GM12878 (cell line): ENCODE measurements at regions not wholly inside any gene's neighbourhood (a gene's known extent, or its start where the extent isn't known, plus 50 kb on each side); places are given as distances from the start of the nearest gene placed in this dataset.

Source experiments
- ATAC-seq: fragments of 200-7000 bp; cut with Tn5 transposase; 3 replicates; pipeline ENCODE4 v1.9.1; 2020; ENCODE audit warnings: mild to moderate bottlenecking, moderate library complexity
- BruUV-seq: library from RNA; stranded (reverse); fragments of 400-500 nt; replicated peaks from 2 replicates; lab custom pipeline; 2021; lab: Mats Ljungman, UMichigan
- CTCF ChIA-PET: fragments of 300-600 bp; sonication (Branson Sonifier 250); formaldehyde crosslinking; extraction: SDS; loops from one replicate; lab custom pipeline; 2021; ENCODE audit warnings: inconsistent platforms; lab: Yijun Ruan, JAX
- POLR2A ChIA-PET: fragments of 350-600 bp; formaldehyde crosslinking; extraction: SDS; loops from one replicate; lab custom pipeline; 2021; ENCODE audit warnings: inconsistent platforms; lab: Charles Lee
- RAD21 ChIA-PET: fragments of 300-600 bp; sonication (Branson Sonifier 250); formaldehyde crosslinking; loops from one replicate; lab custom pipeline; 2023; ENCODE audit warnings: antibody characterized with exemption; ENCODE audit not compliant: unreplicated experiment; lab: Charles Lee
- SMC1A ChIA-PET: fragments of 300-600 bp; sonication (Branson Sonifier 250); formaldehyde crosslinking; loops from one replicate; lab custom pipeline; 2023; ENCODE audit not compliant: unreplicated experiment, uncharacterized antibody; lab: Charles Lee
- DNase-seq: peaks from one replicate; pipeline ENCODE4 v3.0.0-alpha.2; 2011; ENCODE audit warnings: low read depth, low spot score
- FAIRE-seq: peaks from 3 replicates; lab custom pipeline; 2011; peaks lifted over from hg19 to GRCh38; lab: Jason Lieb, UNC
- H2AFZ ChIP-seq: 2 replicates; pipeline ENCODE4 v1.6.0; 2011; ENCODE audit warnings: low read depth, low read length, control low read depth; ENCODE audit not compliant: control insufficient read depth
- H3K27ac ChIP-seq: 2 replicates; pipeline ENCODE4 v1.5.1; 2011; ENCODE audit warnings: control low read depth; ENCODE audit not compliant: control insufficient read depth, insufficient read depth
- H3K27me3 ChIP-seq, 2 experiments: replicated peaks in 1 of 2; 2 replicates each; pipeline versions ENCODE4 v1.6.0 to v1.6.1; 2011; ENCODE audit warnings: low read length in 1 of 2; ENCODE audit not compliant: control insufficient read depth in 2 of 2, insufficient read depth in 2 of 2
- H3K36me3 ChIP-seq, 2 experiments: 2 replicates each; pipeline ENCODE4 v1.5.1; 2011; ENCODE audit warnings: low read length in 1 of 2; ENCODE audit not compliant: control insufficient read depth in 2 of 2, insufficient read depth in 2 of 2
- H3K4me1 ChIP-seq: 2 replicates; pipeline ENCODE4 v1.6.1; 2011; ENCODE audit warnings: mild to moderate bottlenecking, low read length, moderate library complexity, mixed read lengths; ENCODE audit not compliant: control insufficient read depth, insufficient read depth
- H3K4me2 ChIP-seq: 2 replicates; pipeline ENCODE4 v1.6.0; 2011; ENCODE audit warnings: control low read depth; ENCODE audit not compliant: control insufficient read depth, insufficient read depth
- H3K4me3 ChIP-seq: fragments of 200-600 bp; sonication (generic); 2 replicates; pipeline ENCODE4 v1.5.1; 2016
- H3K79me2 ChIP-seq: 2 replicates; pipeline ENCODE4 v1.6.0; 2011; ENCODE audit warnings: low read length; ENCODE audit not compliant: control insufficient read depth, insufficient read depth
- H3K9ac ChIP-seq: 2 replicates; pipeline ENCODE4 v1.8.0; 2011; ENCODE audit warnings: low read length, control low read depth, mixed read lengths; ENCODE audit not compliant: control insufficient read depth, insufficient read depth
- H3K9me3 ChIP-seq: replicated peaks from 3 replicates; pipeline ENCODE4 v1.5.1; 2011; ENCODE audit warnings: mild to moderate bottlenecking, low read length; ENCODE audit not compliant: control insufficient read depth, insufficient read depth
- H4K20me1 ChIP-seq: 2 replicates; pipeline ENCODE4 v1.6.0; 2011; ENCODE audit not compliant: control insufficient read depth, insufficient read depth
- BCL11A ChIP-seq: IDR thresholded peaks from 2 replicates; pipeline ENCODE4 v1.6.1; 2011; ENCODE audit warnings: low read depth, low read length
- BMI1 ChIP-seq: fragments of 450-650 bp; IDR thresholded peaks from 2 replicates; pipeline ENCODE4 v1.6.1; 2016; ENCODE audit warnings: mild to moderate bottlenecking, moderate library complexity, borderline replicate concordance
- CBX3 ChIP-seq: fragments of 200-600 bp; sonication (generic); IDR thresholded peaks from 2 replicates; pipeline ENCODE4 v1.6.1; 2016; ENCODE audit warnings: low read depth, borderline replicate concordance
- CHD1 ChIP-seq: IDR thresholded peaks from 2 replicates; pipeline ENCODE4 v1.6.1; 2012; ENCODE audit warnings: low read depth, low read length, improper control_type of control experiment
- CREB1 ChIP-seq: IDR thresholded peaks from 2 replicates; pipeline ENCODE4 v1.6.1; 2012; ENCODE audit warnings: low read depth, mild to moderate bottlenecking, inconsistent platforms
- GABPA ChIP-seq: IDR thresholded peaks from 2 replicates; pipeline ENCODE4 v1.6.1; 2014; ENCODE audit warnings: antibody characterized with exemption, low read depth, mild to moderate bottlenecking, inconsistent platforms
- HDAC2 ChIP-seq: fragments of 200-600 bp; sonication (generic); IDR thresholded peaks from 2 replicates; pipeline ENCODE4 v1.6.1; 2017
- HDAC6 ChIP-seq: fragments of 200-600 bp; sonication (generic); IDR thresholded peaks from one replicate; pipeline ENCODE4 v1.8.0; 2017; ENCODE audit warnings: antibody characterized with exemption; ENCODE audit not compliant: unreplicated experiment
- HDGF ChIP-seq: fragments of 450-650 bp; IDR thresholded peaks from 2 replicates; pipeline ENCODE4 v1.6.1; 2016; ENCODE audit warnings: antibody characterized with exemption
- RUNX3 ChIP-seq: IDR thresholded peaks from 2 replicates; pipeline ENCODE4 v1.6.1; 2012; ENCODE audit warnings: low read length, inconsistent platforms
- SP1 ChIP-seq: IDR thresholded peaks from one replicate; pipeline ENCODE4 v1.6.1; 2011; ENCODE audit warnings: low read depth, low read length
- TARDBP ChIP-seq: IDR thresholded peaks from 2 replicates; pipeline ENCODE4 v1.6.1; 2016; ENCODE audit warnings: borderline replicate concordance
- ZNF622 ChIP-seq: fragments of 450-650 bp; IDR thresholded peaks from 2 replicates; pipeline ENCODE4 v1.6.1; 2017; ENCODE audit warnings: mild to moderate bottlenecking, inconsistent platforms
- in situ Hi-C: fragments of 300-500 bp; cut with MboI; formaldehyde crosslinking; loops from 9 replicates; pipeline ENCODE4 v1.14.3; 2018; ENCODE audit warnings: mixed read lengths
- intact Hi-C: fragments of 100-400 bp; cut with micrococcal nuclease; formaldehyde crosslinking; loops from one replicate; pipeline ENCODE4 v1.14.2; 2022; ENCODE audit not compliant: unreplicated experiment
- TF ChIP-seq, protein P1 (sequence below): fragments of 450-650 bp; IDR thresholded peaks from 2 replicates; pipeline ENCODE4 v1.6.1; 2016; ENCODE audit warnings: mild to moderate bottlenecking, moderate library complexity, borderline replicate concordance
- TF ChIP-seq, protein P2 (sequence below): fragments of 450-650 bp; IDR thresholded peaks from 2 replicates; pipeline ENCODE4 v1.6.1; 2017; ENCODE audit warnings: borderline replicate concordance

GRCh38 chrX:106323357-106323756 is 155.3 kb downstream of the PWWP3B start:
- H3K79me2 ChIP-seq: no peaks in the 10 kb centered on the region
- ChIA-PET RAD21 (no interaction called here), SMC1A (no interaction called here), POLR2A (no interaction called here), CTCF (no interaction called here)
- TF ChIP-seq GABPA (no peak), CREB1 (no peak), HDAC2 (no peak), CHD1 (no peak), SP1 (no peak), TARDBP (no peak), CBX3 (no peak), ZNF622 (no peak), HDGF (no peak), BCL11A (no peak), BMI1 (no peak), HDAC6 (no peak), RUNX3 (no peak)
- TF ChIP-seq, protein P1, sequence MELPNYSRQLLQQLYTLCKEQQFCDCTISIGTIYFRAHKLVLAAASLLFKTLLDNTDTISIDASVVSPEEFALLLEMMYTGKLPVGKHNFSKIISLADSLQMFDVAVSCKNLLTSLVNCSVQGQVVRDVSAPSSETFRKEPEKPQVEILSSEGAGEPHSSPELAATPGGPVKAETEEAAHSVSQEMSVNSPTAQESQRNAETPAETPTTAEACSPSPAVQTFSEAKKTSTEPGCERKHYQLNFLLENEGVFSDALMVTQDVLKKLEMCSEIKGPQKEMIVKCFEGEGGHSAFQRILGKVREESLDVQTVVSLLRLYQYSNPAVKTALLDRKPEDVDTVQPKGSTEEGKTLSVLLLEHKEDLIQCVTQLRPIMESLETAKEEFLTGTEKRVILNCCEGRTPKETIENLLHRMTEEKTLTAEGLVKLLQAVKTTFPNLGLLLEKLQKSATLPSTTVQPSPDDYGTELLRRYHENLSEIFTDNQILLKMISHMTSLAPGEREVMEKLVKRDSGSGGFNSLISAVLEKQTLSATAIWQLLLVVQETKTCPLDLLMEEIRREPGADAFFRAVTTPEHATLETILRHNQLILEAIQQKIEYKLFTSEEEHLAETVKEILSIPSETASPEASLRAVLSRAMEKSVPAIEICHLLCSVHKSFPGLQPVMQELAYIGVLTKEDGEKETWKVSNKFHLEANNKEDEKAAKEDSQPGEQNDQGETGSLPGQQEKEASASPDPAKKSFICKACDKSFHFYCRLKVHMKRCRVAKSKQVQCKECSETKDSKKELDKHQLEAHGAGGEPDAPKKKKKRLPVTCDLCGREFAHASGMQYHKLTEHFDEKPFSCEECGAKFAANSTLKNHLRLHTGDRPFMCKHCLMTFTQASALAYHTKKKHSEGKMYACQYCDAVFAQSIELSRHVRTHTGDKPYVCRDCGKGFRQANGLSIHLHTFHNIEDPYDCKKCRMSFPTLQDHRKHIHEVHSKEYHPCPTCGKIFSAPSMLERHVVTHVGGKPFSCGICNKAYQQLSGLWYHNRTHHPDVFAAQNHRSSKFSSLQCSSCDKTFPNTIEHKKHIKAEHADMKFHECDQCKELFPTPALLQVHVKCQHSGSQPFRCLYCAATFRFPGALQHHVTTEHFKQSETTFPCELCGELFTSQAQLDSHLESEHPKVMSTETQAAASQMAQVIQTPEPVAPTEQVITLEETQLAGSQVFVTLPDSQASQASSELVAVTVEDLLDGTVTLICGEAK: no peak
- TF ChIP-seq, protein P2, sequence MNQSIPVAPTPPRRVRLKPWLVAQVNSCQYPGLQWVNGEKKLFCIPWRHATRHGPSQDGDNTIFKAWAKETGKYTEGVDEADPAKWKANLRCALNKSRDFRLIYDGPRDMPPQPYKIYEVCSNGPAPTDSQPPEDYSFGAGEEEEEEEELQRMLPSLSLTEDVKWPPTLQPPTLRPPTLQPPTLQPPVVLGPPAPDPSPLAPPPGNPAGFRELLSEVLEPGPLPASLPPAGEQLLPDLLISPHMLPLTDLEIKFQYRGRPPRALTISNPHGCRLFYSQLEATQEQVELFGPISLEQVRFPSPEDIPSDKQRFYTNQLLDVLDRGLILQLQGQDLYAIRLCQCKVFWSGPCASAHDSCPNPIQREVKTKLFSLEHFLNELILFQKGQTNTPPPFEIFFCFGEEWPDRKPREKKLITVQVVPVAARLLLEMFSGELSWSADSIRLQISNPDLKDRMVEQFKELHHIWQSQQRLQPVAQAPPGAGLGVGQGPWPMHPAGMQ: no peak
- H3K4me2 ChIP-seq: no peak overlapping the region
- no peak for FAIRE-seq
- H2AFZ ChIP-seq: no peak overlapping the region
- no peaks in the 10 kb centered on the region for H3K4me1 ChIP-seq
- DNase-seq: no peak
- no peak overlapping the region for H3K9ac ChIP-seq
- no peak for ATAC-seq
- BruUV-seq: no TSS peak
- no peaks in the 10 kb centered on the region for H3K27me3 ChIP-seq
- no peak overlapping the region for H3K4me3 ChIP-seq
- intact Hi-C loops: no loop called here
- H3K36me3 ChIP-seq: no peaks in the 10 kb centered on the region
- H4K20me1 ChIP-seq: no peaks in the 10 kb centered on the region
- H3K27ac ChIP-seq: no peak overlapping the region
- in situ Hi-C loops: no loop called here
- no peaks in the 10 kb centered on the region for H3K9me3 ChIP-seq
